Fibroblast of peridontal ligament (primary cell): ENCODE measurements at regions not wholly inside any gene's neighbourhood (a gene's known extent, or its start where the extent isn't known, plus 50 kb on each side); places are given as distances from the start of the nearest gene placed in this dataset.

Source experiments
- DNase-seq: peaks from one replicate; pipeline ENCODE4 v3.0.0-alpha.2; 2010; ENCODE audit errors: extremely low read depth

- no peak for DNase-seq
Observed at GRCh38 chr10:31754803-31755624, 173.6 kb downstream of the ARHGAP12 start.

- DNase-seq = no peak
Observed at GRCh38 chr10:31753681-31754080, 174.9 kb downstream of the ARHGAP12 start.

GRCh38 chr10:31752170-31752569 is 176.5 kb downstream of the ARHGAP12 start:
- no peak for DNase-seq

GRCh38 chr10:31751738-31752080 is 176.9 kb downstream of the ARHGAP12 start:
- no peak for DNase-seq

- no peak for DNase-seq
Observed at GRCh38 chr10:31751051-31751737, 177.4 kb downstream of the ARHGAP12 start.

- DNase-seq = no peak
Observed at GRCh38 chr10:31749981-31750840, 178.4 kb downstream of the ARHGAP12 start.

- no peak for DNase-seq
Observed at GRCh38 chr10:31749301-31749700, 179.3 kb downstream of the ARHGAP12 start.

GRCh38 chr10:31745612-31746376 is 182.8 kb downstream of the ARHGAP12 start:
- peak; percentile 82 for DNase-seq

- no peak for DNase-seq
Observed at GRCh38 chr10:31744025-31744424, 184.6 kb downstream of the ARHGAP12 start.

- DNase-seq = no peak
Observed at GRCh38 chr10:31742255-31742654, 186.4 kb downstream of the ARHGAP12 start.

- no peak for DNase-seq
Observed at GRCh38 chr10:31741473-31741872, 187.2 kb downstream of the ARHGAP12 start.

GRCh38 chr10:31739711-31740110 is 188.9 kb downstream of the ARHGAP12 start:
- DNase-seq = peak; percentile 95

GRCh38 chr10:31739146-31739545 is 189.5 kb downstream of the ARHGAP12 start:
- no peak for DNase-seq

- no peak for DNase-seq
Observed at GRCh38 chr10:31731711-31732110, 196.9 kb downstream of the ARHGAP12 start.

- DNase-seq = no peak
Observed at GRCh38 chr10:31730776-31731175, 197.9 kb downstream of the ARHGAP12 start.

GRCh38 chr10:31728698-31729224 is 199.9 kb downstream of the ARHGAP12 start:
- DNase-seq = no peak

GRCh38 chr10:31725436-31725835 is 203.2 kb downstream of the ARHGAP12 start:
- DNase-seq = no peak

GRCh38 chr10:31724296-31724695 is 204.3 kb downstream of the ARHGAP12 start:
- no peak for DNase-seq

- DNase-seq = peak; percentile 48
Observed at GRCh38 chr10:31723106-31723750, 205.4 kb downstream of the ARHGAP12 start.

GRCh38 chr10:31721096-31721495 is 207.5 kb downstream of the ARHGAP12 start:
- no peak for DNase-seq

GRCh38 chr10:31720546-31720945 is 208.1 kb downstream of the ARHGAP12 start:
- DNase-seq = no peak
